ENCODE measurements at regions not wholly inside any gene's neighbourhood (a gene's known extent, or its start where the extent isn't known, plus 50 kb on each side); places are given as distances from the start of the nearest gene placed in this dataset.

GRCh38 chr6:62819640-62820039 lies 391.6 kb upstream of the FKBP1C start:
- H3K27ac ChIP-seq (replicated peaks): no peak overlapping the region
- H3K27me3 ChIP-seq (ENCODE audit: insufficient read depth, poor library complexity, severe bottlenecking): no peaks in the 10 kb centered on the region
- TF ChIP-seq SPI1 (IDR thresholded peaks at IDR 0.05; ENCODE audit: borderline replicate concordance, low read depth) (no peak), REST (IDR thresholded peaks at IDR 0.05; ENCODE audit: insufficient replicate concordance, low read depth) (no peak), POLR2AphosphoS5 (IDR thresholded peaks at IDR 0.05; ENCODE audit: low read depth) (no peak), CTCF (IDR thresholded peaks at IDR 0.05; ENCODE audit: insufficient read depth, low read length) (no peak), GABPA (IDR thresholded peaks at IDR 0.05; ENCODE audit: low read depth) (no peak)
- DNase-seq (ENCODE audit: low read depth in 1 of 2, low spot score in 1 of 2): no peak
- H3K4me3 ChIP-seq (replicated peaks; ENCODE audit: insufficient read depth, low read length): no peak overlapping the region

- DNase-seq (ENCODE audit: low read depth in 1 of 2, low spot score in 1 of 2): no peak
- Histone ChIP-seq H3K4me3 (replicated peaks; ENCODE audit: insufficient read depth, low read length) (no peak overlapping the region), H3K27ac (replicated peaks) (no peak overlapping the region), H3K27me3 (ENCODE audit: insufficient read depth, poor library complexity, severe bottlenecking) (no peaks in the 10 kb centered on the region)
- TF ChIP-seq GABPA (IDR thresholded peaks at IDR 0.05; ENCODE audit: low read depth) (no peak), CTCF (IDR thresholded peaks at IDR 0.05; ENCODE audit: insufficient read depth, low read length) (no peak), REST (IDR thresholded peaks at IDR 0.05; ENCODE audit: insufficient replicate concordance, low read depth) (no peak), SPI1 (IDR thresholded peaks at IDR 0.05; ENCODE audit: borderline replicate concordance, low read depth) (no peak), POLR2AphosphoS5 (IDR thresholded peaks at IDR 0.05; ENCODE audit: low read depth) (no peak)
These were observed 402.5 kb upstream of the FKBP1C start for GRCh38 chr6:62808565-62809293.

- no peak for TF ChIP-seq CTCF (IDR thresholded peaks at IDR 0.05; ENCODE audit: insufficient read depth, low read length)
- TF ChIP-seq SPI1 (IDR thresholded peaks at IDR 0.05; ENCODE audit: borderline replicate concordance, low read depth): no peak
- no peak for TF ChIP-seq POLR2AphosphoS5 (IDR thresholded peaks at IDR 0.05; ENCODE audit: low read depth)
- TF ChIP-seq REST (IDR thresholded peaks at IDR 0.05; ENCODE audit: insufficient replicate concordance, low read depth): no peak
- TF ChIP-seq GABPA (IDR thresholded peaks at IDR 0.05; ENCODE audit: low read depth): no peak
- Histone ChIP-seq H3K27ac (replicated peaks) (no peak overlapping the region), H3K4me3 (replicated peaks; ENCODE audit: insufficient read depth, low read length) (no peak overlapping the region), H3K27me3 (ENCODE audit: insufficient read depth, poor library complexity, severe bottlenecking) (no peaks in the 10 kb centered on the region)
- DNase-seq (ENCODE audit: low read depth in 1 of 2, low spot score in 1 of 2): no peak
These were observed 405.8 kb upstream of the FKBP1C start for GRCh38 chr6:62805431-62805830.
